ENCODE measurements at regions not wholly inside any gene's neighbourhood (a gene's known extent, or its start where the extent isn't known, plus 50 kb on each side); places are given as distances from the start of the nearest gene placed in this dataset.

- H3K36me3 ChIP-seq, result no peaks in the 10 kb centered on the region
- peak overlapping the region; percentile 71 to 73 for H3K27ac ChIP-seq
- TF ChIP-seq CTCF (IDR thresholded peaks at IDR 0.05), result no peak
- intact Hi-C loops (cut with DNase I; ENCODE audit: low total_unique reads), result no loop called here
- no peaks in the 10 kb centered on the region for H3K9me3 ChIP-seq
- H3K4me1 ChIP-seq, result peaks cover 0 to 78% (median 7%) of the 10 kb centered on the region in 4 donors
- no peaks in the 10 kb centered on the region for H3K27me3 ChIP-seq
- DNase-seq, result no peak
- H3K4me3 ChIP-seq, result no peak overlapping the region
Measured at GRCh38 chr12:19867151-19867550, 427.9 kb downstream of the AEBP2 start.

- H3K4me3 ChIP-seq, result peak overlapping the region in 1 of 2 donors; percentile 6
- intact Hi-C loops (cut with DNase I; ENCODE audit: low total_unique reads), result no loop called here
- H3K4me1 ChIP-seq, result peaks cover 0 to 73% (median 6%) of the 10 kb centered on the region in 4 donors
- no peaks in the 10 kb centered on the region for H3K9me3 ChIP-seq
- no peak for DNase-seq
- TF ChIP-seq CTCF (IDR thresholded peaks at IDR 0.05), result no peak
- H3K27me3 ChIP-seq, result no peaks in the 10 kb centered on the region
- H3K27ac ChIP-seq, result peak overlapping the region; percentile 71 to 73
- no peaks in the 10 kb centered on the region for H3K36me3 ChIP-seq
Measured at GRCh38 chr12:19867970-19868369, 428.7 kb downstream of the AEBP2 start.

- Histone ChIP-seq H3K27ac (peak overlapping the region; percentile 71 to 73), H3K36me3 (no peaks in the 10 kb centered on the region), H3K4me1 (peaks cover 0 to 60% (median 0%) of the 10 kb centered on the region in 4 donors), H3K4me3 (peak overlapping the region in 1 of 2 donors; percentile 6), H3K9me3 (no peaks in the 10 kb centered on the region), H3K27me3 (no peaks in the 10 kb centered on the region)
- intact Hi-C loops (cut with DNase I; ENCODE audit: low total_unique reads), result no loop called here
- DNase-seq, result no peak
- TF ChIP-seq CTCF (IDR thresholded peaks at IDR 0.05), result no peak
Measured at GRCh38 chr12:19869413-19869812, 430.1 kb downstream of the AEBP2 start.

- no peak for TF ChIP-seq CTCF (IDR thresholded peaks at IDR 0.05)
- peaks cover 0 to 47% (median 0%) of the 10 kb centered on the region in 4 donors for H3K4me1 ChIP-seq
- H3K27ac ChIP-seq, result no peak overlapping the region
- H3K36me3 ChIP-seq, result no peaks in the 10 kb centered on the region
- no peaks in the 10 kb centered on the region for H3K27me3 ChIP-seq
- no peaks in the 10 kb centered on the region for H3K9me3 ChIP-seq
- intact Hi-C loops (cut with DNase I; ENCODE audit: low total_unique reads), result no loop called here
- DNase-seq, result no peak
- no peak overlapping the region for H3K4me3 ChIP-seq
Measured at GRCh38 chr12:19872621-19873540, 433.6 kb downstream of the AEBP2 start.

- no peak overlapping the region for H3K4me3 ChIP-seq
- H3K9me3 ChIP-seq, result no peaks in the 10 kb centered on the region
- intact Hi-C loops (cut with DNase I; ENCODE audit: low total_unique reads), result no loop called here
- peaks cover 0 to 79% (median 31%) of the 10 kb centered on the region in 4 donors for H3K4me1 ChIP-seq
- no peaks in the 10 kb centered on the region for H3K27me3 ChIP-seq
- H3K36me3 ChIP-seq, result no peaks in the 10 kb centered on the region
- H3K27ac ChIP-seq, result peak overlapping the region in 1 of 2 donors; percentile 3
- TF ChIP-seq CTCF (IDR thresholded peaks at IDR 0.05), result no peak
- no peak for DNase-seq
Measured at GRCh38 chr12:19880076-19880475, 440.8 kb downstream of the AEBP2 start.
